AG04449 (cell line): ENCODE measurements at regions not wholly inside any gene's neighbourhood (a gene's known extent, or its start where the extent isn't known, plus 50 kb on each side); places are given as distances from the start of the nearest gene placed in this dataset.

Source experiments
- CTCF ChIA-PET: fragments of 350-600 bp; formaldehyde crosslinking; extraction: SDS; loops from one replicate; lab custom pipeline; 2021; ENCODE audit warnings: antibody characterized with exemption; lab: Yijun Ruan, JAX
- POLR2A ChIA-PET: fragments of 400-600, 350-600 bp; formaldehyde crosslinking; extraction: SDS; loops from one replicate; lab custom pipeline; 2020; ENCODE audit warnings: antibody characterized with exemption, inconsistent platforms; lab: Yijun Ruan, JAX
- DNase-seq: peaks from one replicate; pipeline ENCODE4 v3.0.0-alpha.2; 2010; ENCODE audit warnings: low read depth, low spot score
- H3K4me3 ChIP-seq: 2 replicates; pipeline ENCODE4 v1.5.1; 2011; ENCODE audit warnings: low read depth, mild to moderate bottlenecking, control low read depth, low read length
- TF ChIP-seq, protein P1 (sequence below): IDR thresholded peaks from one replicate; pipeline ENCODE4 v1.5.1; 2011; ENCODE audit warnings: mild to moderate bottlenecking, moderate library complexity, low read length, control low read depth, inconsistent platforms; ENCODE audit not compliant: insufficient read depth; ENCODE audit errors: missing control alignments

DNA sequence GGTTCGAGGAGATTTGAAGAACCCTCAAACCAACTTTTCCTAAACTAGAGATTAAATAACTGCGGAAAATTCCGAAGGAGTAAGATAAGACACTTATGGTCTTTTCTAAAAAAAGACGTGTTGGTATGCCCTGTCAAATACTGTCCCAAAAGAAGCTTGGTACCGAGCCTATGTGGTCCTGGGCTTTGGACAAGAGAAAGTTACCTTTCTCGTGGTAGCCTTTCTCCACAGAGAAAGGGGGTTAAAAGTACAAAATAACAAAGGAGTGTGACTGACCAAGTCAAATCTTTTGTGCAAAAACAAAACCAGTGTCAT lies 56.2 kb upstream of the JCAD start:
- POLR2A ChIA-PET, result no interaction called here
- no peak overlapping the region for H3K4me3 ChIP-seq
- CTCF ChIA-PET, result interaction anchor here (1.3 to 2.4 kb wide), 2 partner anchors 15 to 125 kb away, joined by 4 to 8 read pairs; no protein-coding TSS in a partner anchor
- DNase-seq, result no peak
- TF ChIP-seq, protein P1, sequence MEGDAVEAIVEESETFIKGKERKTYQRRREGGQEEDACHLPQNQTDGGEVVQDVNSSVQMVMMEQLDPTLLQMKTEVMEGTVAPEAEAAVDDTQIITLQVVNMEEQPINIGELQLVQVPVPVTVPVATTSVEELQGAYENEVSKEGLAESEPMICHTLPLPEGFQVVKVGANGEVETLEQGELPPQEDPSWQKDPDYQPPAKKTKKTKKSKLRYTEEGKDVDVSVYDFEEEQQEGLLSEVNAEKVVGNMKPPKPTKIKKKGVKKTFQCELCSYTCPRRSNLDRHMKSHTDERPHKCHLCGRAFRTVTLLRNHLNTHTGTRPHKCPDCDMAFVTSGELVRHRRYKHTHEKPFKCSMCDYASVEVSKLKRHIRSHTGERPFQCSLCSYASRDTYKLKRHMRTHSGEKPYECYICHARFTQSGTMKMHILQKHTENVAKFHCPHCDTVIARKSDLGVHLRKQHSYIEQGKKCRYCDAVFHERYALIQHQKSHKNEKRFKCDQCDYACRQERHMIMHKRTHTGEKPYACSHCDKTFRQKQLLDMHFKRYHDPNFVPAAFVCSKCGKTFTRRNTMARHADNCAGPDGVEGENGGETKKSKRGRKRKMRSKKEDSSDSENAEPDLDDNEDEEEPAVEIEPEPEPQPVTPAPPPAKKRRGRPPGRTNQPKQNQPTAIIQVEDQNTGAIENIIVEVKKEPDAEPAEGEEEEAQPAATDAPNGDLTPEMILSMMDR, result no peak

DNA sequence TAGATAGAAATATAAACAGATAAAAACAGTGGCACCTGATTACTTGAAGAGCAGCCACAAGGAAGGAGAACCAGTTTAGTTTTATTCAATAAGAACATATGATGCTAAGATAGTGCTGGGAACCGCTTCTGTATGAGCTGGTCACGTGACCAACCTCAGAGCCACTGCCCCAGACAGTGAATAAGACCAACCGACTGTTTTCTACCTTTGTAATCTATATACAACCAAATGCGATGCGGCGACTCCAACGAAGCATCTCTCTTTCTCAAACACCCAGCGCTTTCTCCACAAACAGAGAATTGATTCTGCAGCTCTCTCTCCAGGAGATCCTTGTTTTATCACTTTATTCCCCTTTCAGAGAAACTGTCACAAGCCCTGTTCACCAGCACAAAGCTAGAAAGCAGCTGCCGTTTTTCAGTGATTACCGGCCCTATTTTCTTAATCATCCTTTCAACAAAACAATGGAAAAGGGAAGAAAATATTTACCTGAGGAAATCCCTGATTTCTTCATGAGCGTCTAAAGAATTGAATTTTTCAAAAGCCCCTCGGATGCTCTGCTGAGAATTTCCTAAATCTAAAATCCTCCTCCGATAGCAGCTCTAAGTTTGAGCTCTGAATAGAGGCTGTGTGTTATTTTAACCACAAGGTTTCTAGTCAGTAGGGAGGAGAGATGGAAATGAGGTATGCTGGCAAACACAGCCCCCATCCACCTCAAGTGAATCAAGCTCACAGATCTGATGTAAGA lies 55.7 kb upstream of the JCAD start:
- CTCF ChIA-PET, result interaction anchor here (1.3 to 2.4 kb wide), 2 partner anchors 15 to 126 kb away, joined by 4 to 8 read pairs; no protein-coding TSS in a partner anchor
- POLR2A ChIA-PET, result no interaction called here
- DNase-seq, result no peak
- TF ChIP-seq, protein P1, result no peak
- H3K4me3 ChIP-seq, result no peak overlapping the region; the same call in 1 of the 2 replicates

DNA sequence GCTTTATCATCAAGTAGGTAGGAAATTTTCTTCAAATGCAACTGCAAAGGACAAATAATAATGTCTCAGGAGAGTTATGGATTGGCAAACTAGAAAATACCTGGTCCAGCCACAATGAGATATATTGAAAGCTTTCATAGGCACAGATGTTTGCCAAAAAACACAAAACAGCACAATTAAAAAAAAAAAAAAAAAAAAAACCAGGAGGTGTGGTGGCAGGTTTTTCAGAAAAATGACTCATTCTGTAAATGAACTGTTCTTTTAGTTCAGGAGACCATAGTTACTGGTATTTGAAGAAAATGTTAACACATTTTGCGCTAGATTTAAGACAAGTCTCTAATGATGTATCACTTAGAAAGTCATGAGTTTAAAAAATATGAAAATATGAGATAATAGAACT lies 55.0 kb upstream of the JCAD start:
- DNase-seq, result no peak
- H3K4me3 ChIP-seq, result no peak overlapping the region
- TF ChIP-seq, protein P1, result no peak
- ChIA-PET CTCF (interaction anchor here (1.3 kb wide), 1 partner anchor 127 kb away, joined by 4 read pairs; no protein-coding TSS in a partner anchor), POLR2A (no interaction called here)

DNA sequence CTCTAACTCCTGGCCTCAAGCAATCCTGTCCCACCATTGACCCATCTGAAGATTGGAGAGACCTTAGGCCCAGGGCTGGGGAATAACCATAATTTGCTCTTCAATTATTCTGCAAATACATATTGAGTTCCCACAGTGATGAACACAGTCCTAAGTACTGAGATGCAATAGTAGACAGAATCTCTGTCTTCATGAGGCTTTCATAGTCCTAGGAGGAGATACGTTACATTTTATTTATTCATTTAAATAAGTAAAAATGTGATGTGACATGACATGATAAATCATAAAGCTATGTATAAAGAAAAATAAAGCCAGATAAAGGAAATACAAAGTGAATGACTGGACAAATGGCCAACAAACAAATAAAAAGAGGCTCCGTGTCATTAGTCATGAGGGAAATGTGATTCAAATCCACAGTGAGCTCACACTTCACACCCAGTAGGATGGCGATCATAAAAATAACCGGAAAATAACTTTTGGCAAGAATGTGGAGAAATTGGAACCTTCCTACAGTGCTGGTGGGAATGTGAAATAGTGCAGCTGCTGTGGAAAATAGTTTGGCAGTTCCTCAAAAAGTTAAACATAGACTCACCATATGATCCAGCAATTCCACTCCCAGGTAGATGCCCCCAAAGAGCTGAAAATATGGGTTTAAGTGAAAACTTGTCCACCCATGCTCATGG lies 52.1 kb upstream of the JCAD start:
- peak; percentile 74 for DNase-seq
- POLR2A ChIA-PET, result interaction anchor here (0.7 to 1.0 kb wide), 3 partner anchors 10 to 59 kb away, joined by 3 to 4 read pairs (median 3); no protein-coding TSS in a partner anchor
- no peak overlapping the region for H3K4me3 ChIP-seq
- CTCF ChIA-PET, result no interaction called here
- TF ChIP-seq, protein P1, result no peak
